OCI-M2 (cell line): ENCODE measurements at regions not wholly inside any gene's neighbourhood (a gene's known extent, or its start where the extent isn't known, plus 50 kb on each side); places are given as distances from the start of the nearest gene placed in this dataset.
"Not testable (repeated sequence)": the region's sequence is repeated elsewhere in the genome, so short reads cannot be mapped to it uniquely, and the experiment has no call there.

Experiments used
- DNase-seq: peaks from one replicate; lab custom pipeline; 2025; ENCODE audit not compliant: unreplicated experiment; lab: John Stamatoyannopoulos, UW

DNA sequence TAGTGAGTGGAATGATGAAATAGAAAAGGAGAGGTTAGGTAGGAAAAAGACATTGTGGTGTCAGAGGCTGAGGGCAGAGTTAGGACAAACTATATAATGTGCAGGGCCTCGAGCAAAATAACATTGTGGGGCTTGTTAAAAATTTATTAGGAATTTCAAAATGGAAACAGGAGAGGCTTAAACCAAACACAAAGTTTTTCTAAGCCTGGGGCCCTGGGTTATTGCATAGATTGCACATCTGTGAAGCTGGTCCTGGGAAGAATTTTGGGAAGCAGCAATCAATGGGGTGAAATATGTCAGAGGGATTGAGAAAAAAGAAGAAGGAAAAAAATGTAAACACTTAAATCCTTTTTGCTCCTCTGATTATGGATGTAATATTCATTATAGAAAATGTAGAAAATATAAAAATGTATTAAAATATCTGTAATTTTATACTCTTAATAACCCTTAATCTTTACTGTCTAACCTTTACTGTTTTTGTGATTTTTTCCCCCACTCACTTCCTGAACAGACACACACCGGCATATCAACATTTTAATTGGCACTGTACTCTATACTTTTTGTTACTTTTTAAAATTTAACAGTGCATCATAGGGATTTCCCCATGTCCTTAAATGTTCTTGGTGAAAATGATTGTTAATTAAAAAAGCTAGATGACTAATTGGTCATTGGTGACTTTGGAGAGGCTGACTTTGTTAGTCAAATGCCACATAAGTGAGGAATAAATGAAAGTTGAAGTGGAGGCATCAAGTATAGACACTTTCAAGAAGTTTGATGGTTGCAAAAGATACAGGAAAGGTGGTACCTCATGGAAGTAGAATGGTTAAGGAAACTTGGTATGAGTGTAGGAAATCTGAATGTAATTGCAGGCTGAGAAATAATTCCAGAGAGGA, 183.4 kb downstream of the NFKBIZ start:
- DNase-seq = no peak

DNA sequence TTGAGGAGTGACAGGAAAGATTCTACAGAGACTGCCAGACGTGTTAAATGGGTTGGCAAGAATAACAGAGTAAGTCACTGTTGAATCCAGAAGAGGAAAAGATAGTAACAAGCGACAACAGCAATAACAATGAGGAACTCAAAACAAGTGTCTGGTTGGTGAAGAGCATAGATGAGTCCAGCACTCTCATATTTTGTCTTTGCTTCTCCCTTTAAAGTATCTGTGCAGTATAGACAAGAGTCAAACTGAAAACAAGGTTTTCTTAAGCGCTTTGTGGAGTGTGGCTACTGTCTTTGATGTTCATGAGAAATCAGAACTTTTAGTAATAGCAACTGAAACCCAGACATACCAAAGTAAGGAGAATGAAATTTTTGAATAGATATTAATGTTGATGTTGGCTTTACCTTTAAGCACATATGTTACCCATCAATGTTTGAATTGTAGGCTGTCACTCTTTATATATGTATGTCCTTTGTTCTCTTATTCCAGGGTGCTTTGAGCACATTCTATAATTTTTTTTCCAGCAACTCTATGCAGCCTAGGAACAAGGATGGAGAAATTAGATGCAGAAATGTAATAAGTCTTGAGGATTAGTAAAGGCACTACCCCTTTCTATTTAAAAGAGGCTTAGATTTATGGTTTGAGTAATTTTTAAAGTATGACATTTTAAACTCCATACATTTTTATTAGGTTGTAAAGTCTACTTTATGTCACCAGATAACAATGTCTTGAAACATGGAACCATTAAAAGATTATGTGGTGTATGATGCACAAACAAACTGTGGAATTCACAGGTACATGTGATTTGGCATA, 185.5 kb downstream of the NFKBIZ start:
- DNase-seq = no peak

DNA sequence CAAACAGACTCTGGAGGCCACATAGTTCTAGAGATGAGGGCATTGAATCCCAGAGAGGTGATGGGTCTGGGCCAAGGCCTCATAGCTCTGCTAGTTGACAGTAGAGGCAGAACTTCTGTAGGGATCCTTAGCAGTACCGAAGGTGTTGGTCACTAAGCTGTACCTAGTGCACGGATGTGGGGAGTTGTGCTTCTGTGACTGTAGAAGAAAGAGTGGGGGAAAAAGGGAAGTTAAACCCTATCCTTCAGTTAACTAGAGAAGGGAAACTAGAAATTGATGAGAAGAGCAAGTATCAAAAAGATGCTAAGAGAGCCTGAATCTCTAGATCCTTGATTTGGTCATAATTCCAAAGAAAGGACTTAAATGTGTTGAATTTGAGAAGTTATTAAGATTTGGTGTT, 186.7 kb downstream of the NFKBIZ start:
- no peak for DNase-seq

DNA sequence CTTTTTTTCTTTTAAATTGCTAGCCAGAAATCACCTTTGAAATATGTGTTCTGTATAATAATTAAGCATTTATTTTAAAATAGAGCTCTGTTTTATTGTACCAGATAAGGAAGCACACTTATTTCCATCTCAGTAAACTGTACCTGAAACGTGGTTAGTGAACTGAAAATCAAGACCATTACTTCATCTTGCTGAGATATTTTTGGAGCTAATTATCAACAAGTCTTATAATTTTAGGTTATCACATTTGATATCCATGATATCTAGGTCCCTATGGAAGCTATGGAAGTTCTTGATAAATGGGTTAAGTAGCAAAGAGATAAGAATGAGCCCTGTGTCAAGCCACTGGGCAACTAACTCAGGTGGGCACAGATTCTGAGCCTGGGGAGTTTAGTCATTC, 187.2 kb downstream of the NFKBIZ start:
- no peak for DNase-seq

DNA sequence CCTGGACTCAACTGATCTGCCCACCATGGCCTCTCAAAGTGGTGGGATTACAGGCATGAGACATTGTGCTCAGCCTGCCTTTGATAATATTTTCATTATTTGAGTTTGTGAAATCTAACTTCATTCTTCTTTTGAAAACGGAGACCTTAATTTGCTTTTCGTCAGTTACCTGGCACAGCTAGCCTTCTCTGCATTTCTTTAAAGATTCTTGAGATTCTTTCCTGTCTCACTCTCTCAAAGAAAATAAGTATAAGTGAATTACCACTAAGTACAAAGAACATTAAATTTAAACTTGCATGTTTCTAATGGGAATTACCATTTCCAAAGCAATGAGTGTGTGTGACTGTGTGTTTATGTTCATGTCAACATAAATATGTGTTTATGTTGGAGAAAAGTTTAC, 187.9 kb downstream of the NFKBIZ start:
- no peak for DNase-seq

DNA sequence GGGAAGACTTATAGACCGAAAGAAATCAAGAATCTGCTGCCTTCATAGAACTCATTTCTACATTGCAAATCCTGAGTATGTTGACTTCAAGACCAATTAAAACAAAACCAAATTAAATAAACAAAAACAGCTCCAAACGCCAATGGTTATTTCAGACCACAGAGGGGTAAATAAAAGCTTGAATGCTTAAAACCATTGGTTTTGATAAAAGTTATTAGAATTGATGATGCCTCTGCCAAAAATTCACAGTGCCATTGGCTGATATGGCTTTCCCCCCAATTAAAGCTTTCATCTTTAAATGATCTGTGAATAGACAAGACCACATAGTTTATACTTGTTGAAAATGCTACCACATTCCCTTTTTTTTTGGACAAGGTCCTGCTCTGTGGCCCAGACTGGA, 188.5 kb downstream of the NFKBIZ start:
- no peak for DNase-seq

DNA sequence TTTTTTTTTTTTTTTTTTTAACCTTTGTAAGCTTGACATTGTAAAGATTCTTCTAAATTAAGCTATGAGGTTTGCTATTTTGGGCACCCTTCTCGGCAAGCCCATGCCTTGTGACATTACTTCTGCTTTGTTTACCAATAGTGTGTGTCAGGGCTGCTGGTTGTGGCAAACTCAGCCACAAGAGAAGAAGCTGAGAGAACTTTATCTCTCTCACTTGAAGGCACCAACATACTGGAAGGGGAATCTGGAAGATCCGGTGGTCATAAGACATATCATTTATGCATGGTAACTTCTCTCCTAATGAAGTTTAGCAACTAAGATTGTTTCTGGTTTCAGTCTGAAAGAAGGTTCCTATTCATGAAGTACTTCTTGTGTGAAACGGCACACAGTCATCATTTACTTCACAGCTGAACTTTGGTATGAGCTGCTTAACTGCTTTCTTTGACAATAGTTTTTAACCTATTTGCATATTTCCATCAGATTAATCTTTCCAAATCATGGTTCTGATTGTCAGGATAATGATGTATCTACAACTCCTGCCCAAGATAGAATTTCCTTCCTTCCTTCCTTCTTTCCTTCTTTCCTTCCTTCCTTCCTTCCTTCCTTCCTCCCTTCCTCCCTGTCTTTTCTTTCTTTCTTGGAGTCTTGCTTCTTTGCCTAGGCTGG, 189.3 kb downstream of the NFKBIZ start:
- DNase-seq = no peak

DNA sequence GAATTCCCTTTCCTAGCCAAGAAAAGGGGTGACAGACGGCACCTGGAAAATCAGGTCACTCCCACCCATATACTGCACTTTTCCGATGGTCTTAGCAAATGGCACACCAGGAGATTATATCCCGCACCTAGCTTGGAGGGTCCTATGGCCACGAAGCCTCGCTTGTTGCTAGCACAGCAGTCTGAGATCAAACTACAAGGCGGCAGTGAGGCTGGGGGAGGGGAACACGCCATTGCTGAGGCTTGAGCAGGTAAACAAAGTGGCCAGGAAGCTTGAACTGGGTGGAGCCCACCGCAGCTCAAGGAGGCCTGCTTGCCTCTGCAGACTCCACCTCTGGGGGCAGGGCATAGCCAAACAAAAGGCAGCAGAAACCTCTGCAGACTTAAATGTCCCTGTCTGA, 190.8 kb downstream of the NFKBIZ start:
- DNase-seq = not testable (repeated sequence)

DNA sequence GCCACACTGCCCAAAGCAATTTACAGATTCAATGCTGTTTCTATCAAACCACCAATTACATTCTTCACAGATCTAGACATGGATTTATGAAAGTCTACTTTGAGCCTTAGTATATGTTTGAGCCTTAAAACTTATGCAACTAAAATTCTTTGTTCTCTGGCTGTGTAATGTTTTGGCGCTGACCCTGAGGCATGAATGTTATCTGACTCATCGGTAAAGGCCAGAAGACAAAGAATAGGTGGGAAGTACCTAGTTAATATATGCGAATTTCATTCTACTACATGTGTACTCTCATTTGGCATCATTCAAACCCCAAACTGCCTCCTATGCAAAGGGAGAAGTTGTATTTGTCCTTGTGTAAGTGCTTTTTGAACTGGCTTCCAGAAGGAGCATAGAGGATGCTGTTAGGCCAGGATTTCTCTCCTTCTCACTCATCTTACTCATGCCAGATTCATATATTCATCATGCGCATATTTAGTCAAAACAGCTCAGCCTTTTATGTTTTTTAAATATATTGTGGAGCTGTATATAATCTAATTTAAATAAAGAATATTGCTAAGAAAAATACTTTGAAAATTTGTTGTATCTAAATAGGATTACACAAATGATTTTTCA, 204.2 kb downstream of the NFKBIZ start:
- DNase-seq = no peak

DNA sequence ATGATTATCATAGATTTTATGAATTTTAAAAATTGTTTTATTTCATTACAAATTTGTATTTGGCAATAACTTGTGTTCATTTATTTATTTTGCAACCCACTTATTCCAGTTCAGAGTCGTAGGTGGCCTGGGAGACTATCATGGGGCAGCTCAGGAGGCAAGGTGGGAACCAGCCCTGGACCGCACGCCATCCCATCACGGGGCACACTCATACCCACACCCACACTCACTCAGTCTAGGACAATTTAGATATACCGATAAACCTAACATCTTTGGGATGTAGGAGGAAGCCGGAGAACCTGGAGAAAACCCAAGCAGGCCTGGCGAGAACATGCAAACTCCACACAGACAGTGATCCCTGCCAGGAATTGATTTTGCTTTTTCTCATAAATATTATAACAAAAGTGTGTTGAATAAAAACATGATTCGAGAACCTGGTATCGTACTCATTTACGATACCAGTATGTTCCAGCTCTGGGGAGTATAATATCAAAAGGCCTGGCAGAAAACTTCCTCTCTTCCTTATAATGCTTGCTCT, 205.3 kb downstream of the NFKBIZ start:
- DNase-seq = no peak

DNA sequence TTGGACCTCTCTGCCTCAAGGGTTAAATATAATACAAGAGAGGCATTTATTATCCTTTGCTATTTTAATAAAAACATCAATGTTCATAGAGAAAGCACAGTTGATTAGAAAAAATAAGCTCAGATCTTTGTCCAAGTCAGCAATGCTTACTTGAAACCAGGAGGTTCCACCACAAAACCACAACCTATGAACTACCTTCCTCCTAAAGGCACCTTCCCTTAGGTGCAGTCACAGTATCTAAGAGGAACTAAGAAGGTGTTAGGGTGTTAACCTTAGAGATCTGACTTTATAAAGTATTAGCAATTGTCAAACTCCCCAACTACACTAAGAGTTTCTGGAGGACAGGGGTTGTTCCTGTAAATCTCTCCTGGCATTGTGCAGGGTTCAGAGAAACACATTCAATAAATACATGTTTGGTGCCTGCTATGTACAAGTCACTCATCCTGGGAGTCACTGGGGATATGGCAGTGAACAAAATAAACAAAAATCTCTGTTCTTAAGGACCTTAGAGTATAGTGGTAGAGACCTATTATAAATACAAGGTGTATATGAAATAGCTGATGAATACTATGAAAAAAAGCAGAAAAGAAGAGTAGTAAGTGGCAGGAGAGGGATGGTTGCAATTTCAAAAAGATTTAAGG, 208.6 kb downstream of the NFKBIZ start:
- no peak for DNase-seq

DNA sequence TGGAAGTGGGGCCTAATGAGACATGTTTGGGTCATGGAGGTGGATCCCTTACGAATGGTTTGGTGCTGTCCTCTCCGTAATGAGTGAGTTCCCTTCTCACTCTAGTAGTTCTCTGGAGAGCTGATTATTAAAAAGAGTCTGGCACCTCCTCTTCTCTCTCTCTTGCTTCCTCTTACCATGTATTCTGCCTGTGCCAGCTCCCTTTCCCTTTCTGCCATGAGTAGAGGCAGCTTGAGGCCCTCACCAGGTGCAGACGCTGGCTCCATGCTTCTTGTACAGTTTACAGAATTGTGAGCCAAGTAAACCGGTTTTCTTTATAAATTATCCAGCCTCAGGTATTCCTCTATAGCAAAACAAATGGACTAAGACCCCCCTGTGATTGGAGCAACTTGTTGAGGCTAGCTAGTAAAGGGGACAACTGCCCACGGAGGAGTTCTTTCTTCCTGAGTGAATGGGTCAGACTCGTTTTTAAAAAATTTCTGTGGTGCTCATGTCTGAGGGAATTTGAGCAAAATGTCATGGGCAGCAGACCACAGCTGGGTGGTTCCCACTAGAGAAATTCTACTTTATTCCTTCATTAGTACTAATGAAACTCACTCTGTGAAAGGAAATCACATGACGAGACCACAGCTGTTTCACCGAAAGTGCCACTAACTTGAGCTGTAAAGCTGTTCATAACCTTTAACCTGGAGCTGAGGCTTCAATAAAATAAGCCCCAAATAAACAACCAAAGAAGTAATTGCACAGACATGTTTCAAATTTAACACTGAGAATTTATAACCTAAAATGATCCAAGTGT, 210.0 kb downstream of the NFKBIZ start:
- DNase-seq = no peak

DNA sequence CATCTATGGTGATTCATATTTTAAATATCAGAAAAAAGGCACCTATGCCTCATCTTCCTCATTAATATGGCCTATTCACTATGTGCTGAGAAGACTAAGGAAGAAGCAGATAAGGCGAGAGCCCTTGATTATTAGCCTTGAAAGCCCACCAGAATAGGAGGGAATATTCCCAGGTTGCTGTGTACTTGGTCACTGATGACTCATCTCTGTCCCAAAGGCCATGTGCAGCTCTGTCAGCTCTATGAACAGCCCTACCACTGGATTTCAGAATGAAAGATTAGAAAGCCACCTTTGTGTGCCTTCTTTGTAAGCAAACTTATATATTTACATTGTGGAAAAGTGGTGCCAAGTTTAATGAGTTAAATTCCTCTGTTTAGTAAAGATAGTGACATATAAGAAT, 211.5 kb downstream of the NFKBIZ start:
- no peak for DNase-seq

DNA sequence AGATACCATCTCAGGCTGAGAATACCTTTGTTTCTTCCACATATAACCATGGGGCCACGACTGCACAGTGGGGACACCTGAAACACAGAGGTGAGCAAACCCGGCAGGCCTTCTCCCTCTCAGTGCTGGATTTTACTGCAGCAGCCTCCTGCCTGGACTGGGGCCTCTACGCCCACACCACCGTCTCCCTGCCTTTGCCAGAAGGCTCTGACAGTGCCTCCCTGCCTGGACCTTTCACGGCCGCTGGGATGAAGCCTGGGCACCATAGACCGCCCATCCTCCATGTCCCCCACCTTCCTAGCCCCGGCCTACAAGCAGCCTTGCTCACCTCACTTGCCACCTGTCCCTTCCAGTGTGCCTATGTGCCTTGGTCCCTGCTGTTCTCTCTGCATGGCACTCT, 214.3 kb downstream of the NFKBIZ start:
- DNase-seq = no peak

DNA sequence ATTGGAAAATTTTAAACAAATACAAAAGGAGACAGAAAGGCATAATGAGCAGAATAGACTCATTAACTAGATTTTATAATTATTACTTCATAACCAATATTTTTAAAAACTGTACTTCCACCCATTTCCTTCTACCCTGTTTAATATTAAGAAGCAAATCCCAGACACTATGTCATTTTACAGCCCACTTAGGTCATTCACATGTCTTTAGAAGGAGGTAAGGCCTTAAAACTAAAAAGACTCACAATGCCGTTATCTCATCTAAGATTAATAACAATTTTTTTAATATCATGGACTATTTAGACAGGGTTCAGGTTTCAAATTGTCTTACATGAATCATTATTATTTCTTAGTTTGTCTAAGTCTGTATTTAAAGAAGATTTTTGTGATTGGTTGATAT, 217.2 kb downstream of the NFKBIZ start:
- DNase-seq = no peak

DNA sequence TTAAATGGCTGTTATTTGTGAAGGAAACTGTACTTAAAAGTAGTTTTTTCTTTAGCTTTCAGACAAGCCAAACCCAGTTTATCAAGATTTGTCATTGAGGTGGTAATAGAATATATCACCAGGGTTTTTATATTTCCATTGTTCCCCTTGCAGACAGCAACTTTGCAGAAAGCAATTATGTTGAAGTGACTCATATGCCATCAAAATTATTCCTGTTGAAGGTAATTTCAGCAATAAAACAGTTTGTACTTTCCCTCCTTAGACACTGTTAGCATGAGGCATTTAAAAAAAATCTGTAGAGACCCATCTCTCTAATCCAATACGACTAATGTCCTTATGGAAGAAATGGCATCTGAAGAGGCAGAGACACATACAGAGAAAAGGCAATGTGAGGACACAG, 219.0 kb downstream of the NFKBIZ start:
- DNase-seq = no peak

DNA sequence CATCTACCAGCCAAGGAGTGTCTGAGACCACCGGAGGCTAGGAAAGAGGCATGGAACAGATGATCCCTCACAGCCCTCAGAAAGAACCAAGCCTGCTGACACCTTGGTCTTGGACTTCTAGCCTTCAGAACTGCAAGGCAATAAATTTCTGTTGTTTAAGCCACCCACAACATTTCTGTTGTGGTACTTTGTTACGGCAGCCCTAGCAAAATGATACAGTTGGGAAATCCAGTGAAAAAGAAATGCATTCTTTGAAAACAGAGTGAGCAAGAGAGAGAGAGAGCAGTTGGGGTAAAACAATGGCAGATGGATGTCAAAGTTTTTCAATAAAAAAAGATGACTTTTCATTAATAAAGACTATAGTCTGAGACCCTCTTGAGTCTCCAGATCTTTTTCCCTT, 219.4 kb downstream of the NFKBIZ start:
- no peak for DNase-seq

DNA sequence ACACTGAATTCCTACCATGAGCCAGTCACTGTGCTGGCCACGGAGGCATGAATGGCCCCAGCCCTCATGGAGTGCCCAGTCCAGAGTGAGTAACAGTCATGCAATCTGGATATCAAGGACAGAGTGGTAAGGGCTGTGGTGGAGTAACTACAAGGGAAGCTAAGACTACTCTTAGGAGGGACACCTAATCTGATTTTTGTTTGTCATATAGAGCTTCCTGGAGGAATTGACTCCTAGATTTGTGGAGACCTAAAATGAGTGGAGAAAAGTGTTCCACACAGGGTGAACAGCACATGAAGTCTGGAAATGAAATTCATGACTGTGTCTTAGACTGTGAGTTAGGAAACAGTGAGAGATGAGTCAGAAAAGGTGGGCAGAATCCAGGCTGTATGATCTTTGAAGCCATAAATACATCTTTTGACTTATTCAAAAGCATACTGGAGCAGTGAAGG, 219.9 kb downstream of the NFKBIZ start:
- no peak for DNase-seq

DNA sequence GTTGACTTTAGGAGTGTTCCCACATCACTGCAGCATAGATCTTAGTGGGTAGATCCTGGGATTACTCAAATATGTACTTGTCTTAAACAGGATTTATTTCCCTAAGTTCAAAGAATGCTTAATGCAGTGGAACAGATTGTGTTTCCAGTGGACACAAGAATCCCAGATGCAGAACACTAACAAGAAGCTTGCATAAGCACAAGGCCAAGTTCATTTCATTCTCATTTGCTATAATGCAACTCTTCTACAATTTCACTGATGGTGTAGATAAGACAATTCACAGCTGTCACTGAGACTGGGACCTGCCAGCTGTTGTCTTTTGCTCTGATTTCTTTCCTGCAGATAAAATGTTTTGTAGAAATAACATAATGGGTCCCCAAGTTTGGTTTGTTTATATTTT, 225.6 kb downstream of the NFKBIZ start:
- DNase-seq = no peak

DNA sequence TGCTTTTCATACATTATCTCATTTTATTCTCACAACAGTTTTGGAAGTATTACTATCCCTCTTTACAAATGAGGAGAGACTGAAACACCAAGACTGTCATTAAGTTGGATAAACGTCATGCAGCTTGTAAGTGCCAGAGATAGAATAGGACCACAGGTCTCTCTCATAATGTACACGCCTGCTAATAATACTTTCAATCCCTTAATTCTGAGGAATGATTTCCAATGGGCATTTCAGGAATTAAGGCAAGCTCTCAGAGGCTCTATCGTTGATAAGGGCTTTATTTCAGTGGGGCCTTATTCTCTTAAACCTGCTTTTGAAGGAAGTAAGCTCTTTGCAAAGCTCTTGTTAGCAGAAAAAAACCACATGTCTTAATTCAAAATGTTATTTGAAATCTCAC, 229.1 kb downstream of the NFKBIZ start:
- no peak for DNase-seq
